ENCODE measurements at regions not wholly inside any gene's neighbourhood (a gene's known extent, or its start where the extent isn't known, plus 50 kb on each side); places are given as distances from the start of the nearest gene placed in this dataset.
A peak's percentile ranks its signal among the peaks of the same experiment; 100 is the strongest.
"Not testable (repeated sequence)": the region's sequence is repeated elsewhere in the genome, so short reads cannot be mapped to it uniquely, and the experiment has no call there.

- no peak for DNase-seq
Observed at GRCh38 chr9:134562146-134562849, 79.3 kb upstream of the COL5A1 start.

- DNase-seq, result no peak
Observed at GRCh38 chr9:134563397-134563796, 78.2 kb upstream of the COL5A1 start.

- peak in 1 of 2 donors; percentile 6 for DNase-seq
Observed at GRCh38 chr9:134564431-134565170, 77.0 kb upstream of the COL5A1 start.

GRCh38 chr9:134565316-134565915, 76.2 kb upstream of the COL5A1 start:
- DNase-seq, result no peak

GRCh38 chr9:134566196-134566847, 75.3 kb upstream of the COL5A1 start:
- no peak for DNase-seq

GRCh38 chr9:134566936-134567335, 74.7 kb upstream of the COL5A1 start:
- peak in 1 of 2 donors; percentile 7 for DNase-seq

GRCh38 chr9:134568116-134568515, 73.5 kb upstream of the COL5A1 start:
- no peak for DNase-seq

GRCh38 chr9:134568811-134569210, 72.8 kb upstream of the COL5A1 start:
- no peak for DNase-seq

GRCh38 chr9:134569626-134570025, 72.0 kb upstream of the COL5A1 start:
- no peak for DNase-seq

- no peak for DNase-seq
Observed at GRCh38 chr9:134570151-134570621, 71.4 kb upstream of the COL5A1 start.

- DNase-seq, result peak in 1 of 2 donors; percentile 3
Observed at GRCh38 chr9:134570711-134571325, 70.8 kb upstream of the COL5A1 start.

- DNase-seq, result peak in 1 of 2 donors; percentile 5
Observed at GRCh38 chr9:134571326-134571931, 70.2 kb upstream of the COL5A1 start.

- DNase-seq, result peak in 1 of 2 donors; percentile 9
Observed at GRCh38 chr9:134571946-134572917, 69.4 kb upstream of the COL5A1 start.

GRCh38 chr9:134574686-134575085, 66.9 kb upstream of the COL5A1 start:
- DNase-seq, result not testable (repeated sequence)

- no peak for DNase-seq
Observed at GRCh38 chr9:134575103-134575900, 66.3 kb upstream of the COL5A1 start.

- DNase-seq, result peak in 1 of 2 donors; percentile 2
Observed at GRCh38 chr9:134575901-134576176, 65.8 kb upstream of the COL5A1 start.

- no peak for DNase-seq
Observed at GRCh38 chr9:134585021-134585561, 56.5 kb upstream of the COL5A1 start.

GRCh38 chr9:134585746-134586706, 55.6 kb upstream of the COL5A1 start:
- no peak for DNase-seq

GRCh38 chr9:134589748-134590147, 51.9 kb upstream of the COL5A1 start:
- no peak for DNase-seq

All from CD4-positive, alpha-beta T cell treated with Interleukin-4 for 1 hour (primary cell).